Smooth muscle cell (in vitro differentiated cells): ENCODE measurements at regions not wholly inside any gene's neighbourhood (a gene's known extent, or its start where the extent isn't known, plus 50 kb on each side); places are given as distances from the start of the nearest gene placed in this dataset.

ENCODE experiments used
- DNase-seq: peaks from one replicate; lab custom pipeline; 2025; ENCODE audit not compliant: unreplicated experiment; lab: John Stamatoyannopoulos, UW
- H2AFZ ChIP-seq: fragments of 200-600 bp; sonication (generic); 2 replicates; pipeline ENCODE4 v1.6.0; 2016; ENCODE audit warnings: antibody characterized with exemption, low read depth, mild to moderate bottlenecking
- H3F3A ChIP-seq: fragments of 200-600 bp; sonication (generic); 2 replicates; pipeline ENCODE4 v1.6.0; 2017; ENCODE audit warnings: antibody characterized with exemption, low read depth
- H3K27ac ChIP-seq: fragments of 200-600 bp; sonication (generic); 2 replicates; pipeline ENCODE4 v1.5.1; 2016; ENCODE audit warnings: low read depth, mild to moderate bottlenecking
- H3K27me3 ChIP-seq: fragments of 200-600 bp; sonication (generic); 2 replicates; pipeline ENCODE4 v1.6.1; 2016; ENCODE audit warnings: low read depth, mild to moderate bottlenecking
- H3K36me3 ChIP-seq: fragments of 200-600 bp; sonication (generic); 2 replicates; pipeline ENCODE4 v1.5.1; 2016; ENCODE audit warnings: low read depth
- H3K4me1 ChIP-seq: fragments of 200-600 bp; sonication (generic); 2 replicates; pipeline ENCODE4 v1.5.1; 2016; ENCODE audit warnings: low read depth
- H3K4me2 ChIP-seq: fragments of 200-600 bp; sonication (generic); 2 replicates; pipeline ENCODE4 v1.6.0; 2016; ENCODE audit warnings: mild to moderate bottlenecking
- H3K4me3 ChIP-seq: fragments of 200-600 bp; sonication (generic); 2 replicates; pipeline ENCODE4 v1.5.1; 2016; ENCODE audit warnings: mild to moderate bottlenecking
- H3K79me2 ChIP-seq: fragments of 200-600 bp; sonication (generic); 2 replicates; pipeline ENCODE4 v1.6.0; 2016; ENCODE audit warnings: low read depth, mild to moderate bottlenecking
- H3K9ac ChIP-seq: fragments of 200-600 bp; sonication (generic); 2 replicates; pipeline ENCODE4 v1.6.0; 2016; ENCODE audit warnings: low read depth
- H3K9me3 ChIP-seq: fragments of 200-600 bp; sonication (generic); replicated peaks from 2 replicates; pipeline ENCODE4 v1.5.1; 2016; ENCODE audit warnings: low read depth
- H4K20me1 ChIP-seq: fragments of 200-600 bp; sonication (generic); 2 replicates; pipeline ENCODE4 v1.6.0; 2016; ENCODE audit warnings: low read depth
- WGBS: methylation state at CpG from one replicate; pipeline ENCODE4 v1.1.7; 2016; ENCODE audit warnings: low lambda C conversion rate; 5-methylcytosine and 5-hydroxymethylcytosine counted together
- TF ChIP-seq, protein P1 (sequence below): fragments of 200-600 bp; sonication (generic); IDR thresholded peaks from 2 replicates; pipeline ENCODE4 v1.5.1; 2017; ENCODE audit warnings: borderline replicate concordance, mild to moderate bottlenecking, antibody characterized with exemption; ENCODE audit not compliant: insufficient read depth, poor library complexity, severe bottlenecking

DNA sequence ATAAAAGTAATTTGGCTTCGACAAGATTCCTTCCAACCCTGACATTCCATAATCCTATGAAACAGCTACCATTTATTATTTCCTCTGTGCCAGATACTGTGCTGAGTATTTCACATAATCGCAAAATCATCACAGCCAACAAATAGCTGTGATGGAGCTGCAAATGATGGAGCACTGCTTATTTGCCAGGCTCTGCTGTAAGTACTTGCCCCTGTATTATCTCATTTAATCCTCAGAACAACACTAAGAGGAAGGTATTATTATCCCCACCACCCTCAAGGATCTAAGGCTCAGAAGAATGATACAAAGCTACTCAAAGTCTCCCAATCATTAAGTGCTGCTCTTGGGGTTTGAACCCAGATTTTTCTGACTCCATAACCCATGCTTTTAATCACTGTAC, 145.5 kb downstream of the CCDC34 start:
- peak overlapping the region; percentile 73 for H3K4me2 ChIP-seq

DNA sequence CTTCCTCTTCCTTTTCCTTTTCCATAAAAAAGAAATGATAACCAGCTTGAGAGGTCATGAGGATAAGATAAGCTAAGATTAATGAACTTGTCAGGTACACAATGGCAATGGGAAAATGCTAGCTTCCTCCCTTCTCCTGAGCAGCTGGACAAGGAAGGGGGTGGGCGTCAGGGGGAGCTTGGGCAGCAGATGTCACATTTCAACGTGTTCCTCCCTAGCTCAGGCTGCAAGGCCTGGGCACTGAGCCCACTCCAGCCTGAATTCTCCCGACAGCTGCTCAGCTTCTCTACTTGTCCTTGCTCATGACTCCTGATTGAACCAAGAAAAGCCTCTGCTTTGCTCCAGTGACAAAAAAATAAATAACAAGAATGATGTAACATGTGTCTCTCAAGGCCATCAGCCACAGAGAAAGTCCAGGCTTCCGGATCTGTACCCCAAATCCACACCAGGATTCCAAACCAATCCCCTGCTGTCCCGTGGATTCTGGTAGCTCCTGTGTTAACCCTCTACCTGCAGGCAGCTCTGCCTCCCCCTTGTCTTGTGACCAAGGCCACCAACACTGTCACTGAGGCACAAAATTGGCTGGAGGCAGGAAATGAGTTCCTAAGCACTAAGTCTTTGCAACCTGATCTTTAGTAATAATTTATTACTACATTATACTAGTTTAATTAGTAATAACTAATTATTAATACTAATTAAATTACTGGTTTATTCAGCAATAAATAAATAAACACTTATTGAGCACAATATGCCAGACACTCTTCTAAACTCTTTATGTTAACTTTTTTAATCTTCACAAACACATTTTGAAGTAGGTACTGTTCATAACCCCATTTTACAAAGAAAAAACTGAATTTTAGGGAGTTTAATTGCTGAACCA, 146.5 kb downstream of the CCDC34 start:
- TF ChIP-seq, protein P1, sequence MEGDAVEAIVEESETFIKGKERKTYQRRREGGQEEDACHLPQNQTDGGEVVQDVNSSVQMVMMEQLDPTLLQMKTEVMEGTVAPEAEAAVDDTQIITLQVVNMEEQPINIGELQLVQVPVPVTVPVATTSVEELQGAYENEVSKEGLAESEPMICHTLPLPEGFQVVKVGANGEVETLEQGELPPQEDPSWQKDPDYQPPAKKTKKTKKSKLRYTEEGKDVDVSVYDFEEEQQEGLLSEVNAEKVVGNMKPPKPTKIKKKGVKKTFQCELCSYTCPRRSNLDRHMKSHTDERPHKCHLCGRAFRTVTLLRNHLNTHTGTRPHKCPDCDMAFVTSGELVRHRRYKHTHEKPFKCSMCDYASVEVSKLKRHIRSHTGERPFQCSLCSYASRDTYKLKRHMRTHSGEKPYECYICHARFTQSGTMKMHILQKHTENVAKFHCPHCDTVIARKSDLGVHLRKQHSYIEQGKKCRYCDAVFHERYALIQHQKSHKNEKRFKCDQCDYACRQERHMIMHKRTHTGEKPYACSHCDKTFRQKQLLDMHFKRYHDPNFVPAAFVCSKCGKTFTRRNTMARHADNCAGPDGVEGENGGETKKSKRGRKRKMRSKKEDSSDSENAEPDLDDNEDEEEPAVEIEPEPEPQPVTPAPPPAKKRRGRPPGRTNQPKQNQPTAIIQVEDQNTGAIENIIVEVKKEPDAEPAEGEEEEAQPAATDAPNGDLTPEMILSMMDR = no peak
- 32% methylated on average over 5 of the region's 5 CpGs for WGBS
- no peaks in the 10 kb centered on the region for H3K27me3 ChIP-seq
- H3K4me1 ChIP-seq = peaks cover 27% of the 10 kb centered on the region
- no peak overlapping the region for H2AFZ ChIP-seq
- H3K4me3 ChIP-seq = no peak overlapping the region
- no peak overlapping the region for H3K9ac ChIP-seq
- H4K20me1 ChIP-seq = no peaks in the 10 kb centered on the region
- no peak overlapping the region for H3K4me2 ChIP-seq
- peak overlapping the region; percentile 88 for H3K27ac ChIP-seq
- H3F3A ChIP-seq = peaks cover 13% of the 10 kb centered on the region
- no peaks in the 10 kb centered on the region for H3K36me3 ChIP-seq
- no peaks in the 10 kb centered on the region for H3K9me3 ChIP-seq
- H3K79me2 ChIP-seq = peaks cover 4% of the 10 kb centered on the region
- DNase-seq = no peak

More for the DNA sequence above, 145.5 kb downstream of the CCDC34 start:
- Histone ChIP-seq H3K27ac (peak overlapping the region; percentile 88), H3K9me3 (no peaks in the 10 kb centered on the region), H3K9ac (no peak overlapping the region), H3K27me3 (no peaks in the 10 kb centered on the region), H2AFZ (no peak overlapping the region), H3K4me1 (peaks cover 27% of the 10 kb centered on the region), H3K36me3 (no peaks in the 10 kb centered on the region), H3K4me3 (no peak overlapping the region), H4K20me1 (no peaks in the 10 kb centered on the region), H3F3A (peaks cover 12% of the 10 kb centered on the region), H3K79me2 (no peaks in the 10 kb centered on the region)
- TF ChIP-seq, protein P1 = no peak
- no peak for DNase-seq
- 69% methylated on average over 2 of the region's 2 CpGs for WGBS

DNA sequence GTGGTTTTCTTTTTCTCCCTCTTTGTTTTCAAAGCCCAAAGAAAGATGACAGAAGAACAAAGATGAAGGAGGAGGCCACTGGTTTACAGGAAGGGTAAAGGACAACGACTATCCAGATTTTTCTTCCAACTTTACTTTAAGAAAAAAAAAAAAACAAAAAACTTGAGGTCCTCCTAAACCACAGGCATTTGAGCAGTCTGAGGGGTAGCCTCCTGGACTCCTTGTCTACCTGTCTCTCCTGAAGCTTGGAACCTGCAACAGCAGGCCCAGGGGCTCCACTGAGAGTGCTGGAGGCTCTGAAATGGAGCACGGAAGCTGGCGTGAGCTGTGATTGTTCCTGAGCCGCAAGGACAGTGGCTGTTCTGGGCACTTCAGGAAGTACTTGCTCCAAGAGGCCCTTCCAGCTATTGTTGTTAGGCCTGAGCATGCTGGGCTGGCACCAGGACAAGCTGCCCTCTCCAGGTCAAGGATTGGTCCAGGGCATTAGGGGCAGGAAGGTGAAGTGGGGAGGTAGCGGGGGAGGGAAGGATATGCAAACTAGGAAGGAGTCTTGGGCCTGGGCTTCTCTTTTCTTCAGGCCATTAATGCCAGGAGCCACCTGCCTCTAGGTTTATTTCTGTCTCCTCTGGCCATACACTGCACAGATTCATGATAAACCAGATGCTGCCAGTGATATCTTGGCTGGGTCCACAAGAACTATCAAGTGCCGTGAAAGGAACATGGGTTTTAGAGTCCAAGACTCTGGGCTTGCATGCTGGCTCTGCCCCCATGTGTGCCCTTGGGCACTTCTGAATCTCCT, 147.3 kb downstream of the CCDC34 start:
- H3K27me3 ChIP-seq = no peaks in the 10 kb centered on the region
- H3K4me2 ChIP-seq = peak overlapping the region; percentile 8
- no peak overlapping the region for H2AFZ ChIP-seq

More for the DNA sequence above, 147.3 kb downstream of the CCDC34 start:
- Histone ChIP-seq H3K4me1 (peaks cover 27% of the 10 kb centered on the region), H3K36me3 (no peaks in the 10 kb centered on the region), H3K79me2 (peaks cover 9% of the 10 kb centered on the region), H3K27ac (peak overlapping the region; percentile 64), H3F3A (peaks cover 16% of the 10 kb centered on the region), H3K9me3 (no peaks in the 10 kb centered on the region), H3K4me3 (no peak overlapping the region), H4K20me1 (no peaks in the 10 kb centered on the region), H3K9ac (peak overlapping the region; percentile 2)
- 89% methylated on average over 6 of the region's 6 CpGs for WGBS
- no peak for DNase-seq
- TF ChIP-seq, protein P1 = no peak
